Activated CD4-positive, alpha-beta T cell treated with anti-CD3 and anti-CD28 coated beads, Interleukin-2, amount 10 ng/mL, durations not matched to agents 24 days and 14 days (primary cell): ENCODE measurements at regions not wholly inside any gene's neighbourhood (a gene's known extent, or its start where the extent isn't known, plus 50 kb on each side); places are given as distances from the start of the nearest gene placed in this dataset.

ENCODE experiments used
- DNase-seq: peaks from one replicate; pipeline ENCODE4 v3.0.0; 2022
- H3K27ac Mint-ChIP-seq: one replicate; pipeline ENCODE4 v1.8.0; 2022; ENCODE audit warnings: mild to moderate bottlenecking, mixed read lengths
- H3K27me3 Mint-ChIP-seq: one replicate; pipeline ENCODE4 v1.8.0; 2022; ENCODE audit warnings: mixed read lengths
- H3K36me3 Mint-ChIP-seq: one replicate; pipeline ENCODE4 v1.8.0; 2022; ENCODE audit warnings: low read depth, mild to moderate bottlenecking, mixed read lengths
- H3K4me1 Mint-ChIP-seq: one replicate; pipeline ENCODE4 v1.8.0; 2021; ENCODE audit warnings: mixed read lengths
- H3K4me3 Mint-ChIP-seq: one replicate; pipeline ENCODE4 v1.8.0; 2022; ENCODE audit warnings: mild to moderate bottlenecking, moderate library complexity, mixed read lengths
- H3K9me3 Mint-ChIP-seq: one replicate; pipeline ENCODE4 v1.8.0; 2021; ENCODE audit warnings: mixed read lengths
- intact Hi-C: fragments of 100-400 bp; cut with micrococcal nuclease; formaldehyde crosslinking; loops from one replicate; pipeline ENCODE4 v1.15.1; 2023

GRCh38 chr3:40801284-40801741 is 276.6 kb downstream of the ZNF621 start:
- no peaks in the 10 kb centered on the region for H3K36me3 Mint-ChIP-seq
- no peak overlapping the region for H3K4me3 Mint-ChIP-seq
- no peak for DNase-seq
- H3K27me3 Mint-ChIP-seq: peaks cover 2% of the 10 kb centered on the region
- no peaks in the 10 kb centered on the region for H3K4me1 Mint-ChIP-seq
- intact Hi-C loops: no loop called here
- no peak overlapping the region for H3K27ac Mint-ChIP-seq
- no peaks in the 10 kb centered on the region for H3K9me3 Mint-ChIP-seq

GRCh38 chr3:40803311-40803710 is 278.6 kb downstream of the ZNF621 start:
- no peaks in the 10 kb centered on the region for H3K4me1 Mint-ChIP-seq
- peaks cover 4% of the 10 kb centered on the region for H3K27me3 Mint-ChIP-seq
- intact Hi-C loops: no loop called here
- no peaks in the 10 kb centered on the region for H3K36me3 Mint-ChIP-seq
- H3K4me3 Mint-ChIP-seq: no peak overlapping the region
- H3K9me3 Mint-ChIP-seq: no peaks in the 10 kb centered on the region
- DNase-seq: no peak
- H3K27ac Mint-ChIP-seq: no peak overlapping the region

- Mint-ChIP-seq H3K4me3 (no peak overlapping the region), H3K4me1 (no peaks in the 10 kb centered on the region), H3K9me3 (no peaks in the 10 kb centered on the region), H3K27me3 (peaks cover 4% of the 10 kb centered on the region), H3K36me3 (no peaks in the 10 kb centered on the region), H3K27ac (no peak overlapping the region)
- intact Hi-C loops: no loop called here
- DNase-seq: no peak
Observed at GRCh38 chr3:40805456-40805855, 280.7 kb downstream of the ZNF621 start.

- Mint-ChIP-seq H3K36me3 (no peaks in the 10 kb centered on the region), H3K27ac (no peak overlapping the region), H3K4me3 (no peak overlapping the region), H3K27me3 (peaks cover 4% of the 10 kb centered on the region), H3K9me3 (peaks cover 4% of the 10 kb centered on the region), H3K4me1 (no peaks in the 10 kb centered on the region)
- intact Hi-C loops: no loop called here
- DNase-seq: no peak
Observed at GRCh38 chr3:40810813-40811212, 286.1 kb downstream of the ZNF621 start.

- no peak overlapping the region for H3K27ac Mint-ChIP-seq
- H3K27me3 Mint-ChIP-seq: peaks cover 2% of the 10 kb centered on the region
- H3K36me3 Mint-ChIP-seq: no peaks in the 10 kb centered on the region
- intact Hi-C loops: no loop called here
- H3K9me3 Mint-ChIP-seq: no peaks in the 10 kb centered on the region
- DNase-seq: peak; percentile 9
- H3K4me1 Mint-ChIP-seq: no peaks in the 10 kb centered on the region
- no peak overlapping the region for H3K4me3 Mint-ChIP-seq
Observed at GRCh38 chr3:40817017-40817416, 292.3 kb downstream of the ZNF621 start.

GRCh38 chr3:40821315-40821714 is 296.6 kb downstream of the ZNF621 start:
- intact Hi-C loops: no loop called here
- H3K4me3 Mint-ChIP-seq: no peak overlapping the region
- H3K9me3 Mint-ChIP-seq: peaks cover 6% of the 10 kb centered on the region
- H3K4me1 Mint-ChIP-seq: no peaks in the 10 kb centered on the region
- no peak overlapping the region for H3K27ac Mint-ChIP-seq
- no peaks in the 10 kb centered on the region for H3K27me3 Mint-ChIP-seq
- DNase-seq: no peak
- no peaks in the 10 kb centered on the region for H3K36me3 Mint-ChIP-seq

GRCh38 chr3:40827226-40827625 is 302.5 kb downstream of the ZNF621 start:
- intact Hi-C loops: no loop called here
- no peaks in the 10 kb centered on the region for H3K4me1 Mint-ChIP-seq
- H3K36me3 Mint-ChIP-seq: no peaks in the 10 kb centered on the region
- peaks cover 6% of the 10 kb centered on the region for H3K9me3 Mint-ChIP-seq
- peak; percentile 24 for DNase-seq
- no peak overlapping the region for H3K27ac Mint-ChIP-seq
- no peak overlapping the region for H3K4me3 Mint-ChIP-seq
- no peaks in the 10 kb centered on the region for H3K27me3 Mint-ChIP-seq

- no peak overlapping the region for H3K4me3 Mint-ChIP-seq
- peak; percentile 26 for DNase-seq
- H3K27me3 Mint-ChIP-seq: peaks cover 2% of the 10 kb centered on the region
- no peaks in the 10 kb centered on the region for H3K36me3 Mint-ChIP-seq
- H3K27ac Mint-ChIP-seq: no peak overlapping the region
- no peaks in the 10 kb centered on the region for H3K4me1 Mint-ChIP-seq
- peaks cover 5% of the 10 kb centered on the region for H3K9me3 Mint-ChIP-seq
- intact Hi-C loops: no loop called here
Observed at GRCh38 chr3:40827942-40828688, 303.4 kb downstream of the ZNF621 start.

GRCh38 chr3:40828741-40829415 is 304.1 kb downstream of the ZNF621 start:
- no peak overlapping the region for H3K4me3 Mint-ChIP-seq

GRCh38 chr3:40829876-40830275 is 305.1 kb downstream of the ZNF621 start:
- Mint-ChIP-seq H3K27ac (no peak overlapping the region), H3K27me3 (peaks cover 2% of the 10 kb centered on the region), H3K9me3 (peaks cover 5% of the 10 kb centered on the region), H3K4me1 (no peaks in the 10 kb centered on the region), H3K4me3 (no peak overlapping the region), H3K36me3 (no peaks in the 10 kb centered on the region)
- intact Hi-C loops: no loop called here
- DNase-seq: no peak

More at GRCh38 chr3:40828741-40829415, 304.1 kb downstream of the ZNF621 start:
- no peaks in the 10 kb centered on the region for H3K4me1 Mint-ChIP-seq
- peaks cover under 1% of the 10 kb centered on the region for H3K9me3 Mint-ChIP-seq
- intact Hi-C loops: no loop called here
- peaks cover 2% of the 10 kb centered on the region for H3K27me3 Mint-ChIP-seq
- peak; percentile 32 for DNase-seq
- no peak overlapping the region for H3K27ac Mint-ChIP-seq
- H3K36me3 Mint-ChIP-seq: no peaks in the 10 kb centered on the region

GRCh38 chr3:40837300-40837699 is 312.5 kb downstream of the ZNF621 start:
- Mint-ChIP-seq H3K9me3 (peaks cover 5% of the 10 kb centered on the region), H3K27me3 (peaks cover 4% of the 10 kb centered on the region), H3K27ac (no peak overlapping the region), H3K4me3 (no peak overlapping the region), H3K4me1 (no peaks in the 10 kb centered on the region), H3K36me3 (no peaks in the 10 kb centered on the region)
- no peak for DNase-seq
- intact Hi-C loops: no loop called here

- H3K36me3 Mint-ChIP-seq: no peaks in the 10 kb centered on the region
- H3K27me3 Mint-ChIP-seq: peaks cover 2% of the 10 kb centered on the region
- H3K27ac Mint-ChIP-seq: no peak overlapping the region
- H3K9me3 Mint-ChIP-seq: no peaks in the 10 kb centered on the region
- no peak for DNase-seq
- intact Hi-C loops: no loop called here
- no peak overlapping the region for H3K4me3 Mint-ChIP-seq
- H3K4me1 Mint-ChIP-seq: no peaks in the 10 kb centered on the region
Observed at GRCh38 chr3:40841131-40841530, 316.4 kb downstream of the ZNF621 start.

- Mint-ChIP-seq H3K27me3 (no peaks in the 10 kb centered on the region), H3K4me1 (no peaks in the 10 kb centered on the region), H3K36me3 (no peaks in the 10 kb centered on the region), H3K27ac (no peak overlapping the region), H3K4me3 (no peak overlapping the region), H3K9me3 (no peaks in the 10 kb centered on the region)
- no peak for DNase-seq
- intact Hi-C loops: no loop called here
Observed at GRCh38 chr3:40841570-40842109, 316.9 kb downstream of the ZNF621 start.

- Mint-ChIP-seq H3K36me3 (no peaks in the 10 kb centered on the region), H3K27me3 (no peaks in the 10 kb centered on the region), H3K4me1 (no peaks in the 10 kb centered on the region), H3K27ac (no peak overlapping the region), H3K4me3 (no peak overlapping the region), H3K9me3 (no peaks in the 10 kb centered on the region)
- intact Hi-C loops: no loop called here
- no peak for DNase-seq
Observed at GRCh38 chr3:40842714-40843113, 318.0 kb downstream of the ZNF621 start.
